Tongue (tissue), 1 donor: ENCODE measurements at regions not wholly inside any gene's neighbourhood (a gene's known extent, or its start where the extent isn't known, plus 50 kb on each side); places are given as distances from the start of the nearest gene placed in this dataset.

Source experiments
- DNase-seq: peaks from one replicate; pipeline ENCODE4 v3.0.0-alpha.2; 2015

DNA sequence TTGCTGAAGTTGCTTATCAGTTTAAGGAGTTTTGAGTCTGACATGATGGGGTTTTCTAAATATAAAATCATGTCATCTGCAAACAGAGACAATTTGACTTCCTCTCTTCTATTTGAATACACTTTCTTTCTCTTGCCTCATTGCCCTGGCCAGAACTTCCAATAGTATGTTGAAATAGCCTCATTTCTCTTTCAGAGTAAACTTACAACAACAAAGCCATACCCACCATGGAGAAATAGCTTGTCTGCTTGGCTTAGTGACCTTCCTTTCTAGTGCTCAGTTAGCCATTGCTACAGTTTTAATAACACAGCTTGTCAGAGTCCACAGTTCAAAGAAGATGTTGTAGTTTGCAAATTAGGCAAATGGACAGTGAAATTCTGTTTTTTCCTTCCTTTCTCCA, 228.0 kb downstream of the ETAA1 start:
- DNase-seq = no peak

DNA sequence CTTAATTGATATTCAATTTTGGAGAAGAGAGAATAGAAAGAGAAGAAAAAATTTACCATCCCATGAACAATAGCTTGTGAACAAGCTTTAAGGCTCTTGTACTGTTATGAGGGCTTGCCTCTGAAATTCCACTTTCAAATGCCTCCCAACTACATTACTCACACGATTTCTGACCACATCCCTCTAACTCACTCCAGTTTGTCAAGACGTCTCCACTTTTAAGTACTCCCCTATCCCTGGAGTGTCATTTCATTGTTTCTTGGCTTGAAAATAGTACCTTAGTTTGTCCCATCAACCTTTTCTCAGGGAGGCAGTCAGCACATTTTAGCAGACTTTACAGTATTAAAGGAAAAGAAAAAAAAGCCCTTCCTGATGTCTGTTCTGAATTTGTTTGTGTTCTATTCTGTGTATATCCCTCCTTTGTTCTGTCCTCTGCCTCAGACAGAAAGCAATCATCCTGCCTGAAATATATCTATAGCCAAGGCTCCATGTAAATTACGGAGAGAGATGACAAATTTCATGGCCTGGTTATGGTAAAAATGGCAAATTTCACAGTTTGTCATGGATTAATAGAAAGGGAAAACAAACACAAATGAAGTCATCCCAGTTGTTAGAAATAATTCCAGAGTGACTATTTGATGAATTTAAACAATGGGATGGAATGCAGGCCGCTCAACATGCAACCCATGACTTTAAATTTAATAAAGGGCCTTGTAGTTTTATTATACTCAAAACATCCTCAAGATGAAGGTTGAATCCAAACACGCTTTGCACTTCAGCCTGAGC, 228.8 kb downstream of the ETAA1 start:
- DNase-seq = peak; percentile 69

- DNase-seq = no peak
Observed at GRCh38 chr2:67626656-67627055, 229.5 kb downstream of the ETAA1 start.

GRCh38 chr2:67627456-67628207, 230.5 kb downstream of the ETAA1 start:
- peak; percentile 32 for DNase-seq

- no peak for DNase-seq
Observed at GRCh38 chr2:67628892-67629291, 231.8 kb downstream of the ETAA1 start.

DNA sequence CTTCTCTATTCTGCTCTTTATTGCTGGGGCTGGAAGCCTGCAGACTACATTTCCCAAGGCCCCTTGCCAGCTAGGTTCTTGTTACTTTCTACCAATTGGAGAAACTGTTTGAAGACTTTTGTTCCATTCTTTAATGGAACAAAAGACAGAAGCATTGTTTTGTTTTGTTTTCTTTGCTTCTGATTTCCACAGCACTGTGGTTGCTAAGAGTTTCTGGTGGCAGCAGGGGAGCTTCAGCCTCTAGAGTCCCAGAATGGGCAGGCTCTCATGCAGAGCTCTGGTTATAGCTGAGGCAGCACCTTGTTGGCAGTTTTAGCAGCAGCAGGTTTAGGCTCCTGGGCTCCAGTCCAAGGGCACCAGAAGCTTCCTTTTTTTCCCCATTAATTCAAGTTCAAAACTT, 234.3 kb downstream of the ETAA1 start:
- DNase-seq = no peak

- DNase-seq = no peak
Observed at GRCh38 chr2:67633212-67633856, 236.2 kb downstream of the ETAA1 start.

DNA sequence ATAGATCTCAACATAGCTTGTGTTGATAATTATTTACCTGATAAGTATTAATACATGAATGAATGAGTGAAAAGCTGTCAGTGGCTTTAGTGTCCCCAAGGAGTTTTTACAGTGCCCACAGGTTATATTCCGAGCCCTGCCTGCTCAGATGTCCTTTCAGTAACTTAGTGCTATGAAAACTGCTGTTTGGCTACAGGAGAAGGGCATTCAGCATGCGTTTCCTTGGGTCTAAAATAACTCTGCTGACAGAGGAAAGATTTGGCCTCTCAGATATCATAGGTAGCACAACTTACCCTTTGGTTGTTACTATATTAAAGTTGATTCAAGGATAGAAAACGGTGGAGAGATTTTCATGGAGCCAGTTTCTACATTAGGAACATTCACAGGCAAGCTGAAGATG, 241.0 kb downstream of the ETAA1 start:
- no peak for DNase-seq

DNA sequence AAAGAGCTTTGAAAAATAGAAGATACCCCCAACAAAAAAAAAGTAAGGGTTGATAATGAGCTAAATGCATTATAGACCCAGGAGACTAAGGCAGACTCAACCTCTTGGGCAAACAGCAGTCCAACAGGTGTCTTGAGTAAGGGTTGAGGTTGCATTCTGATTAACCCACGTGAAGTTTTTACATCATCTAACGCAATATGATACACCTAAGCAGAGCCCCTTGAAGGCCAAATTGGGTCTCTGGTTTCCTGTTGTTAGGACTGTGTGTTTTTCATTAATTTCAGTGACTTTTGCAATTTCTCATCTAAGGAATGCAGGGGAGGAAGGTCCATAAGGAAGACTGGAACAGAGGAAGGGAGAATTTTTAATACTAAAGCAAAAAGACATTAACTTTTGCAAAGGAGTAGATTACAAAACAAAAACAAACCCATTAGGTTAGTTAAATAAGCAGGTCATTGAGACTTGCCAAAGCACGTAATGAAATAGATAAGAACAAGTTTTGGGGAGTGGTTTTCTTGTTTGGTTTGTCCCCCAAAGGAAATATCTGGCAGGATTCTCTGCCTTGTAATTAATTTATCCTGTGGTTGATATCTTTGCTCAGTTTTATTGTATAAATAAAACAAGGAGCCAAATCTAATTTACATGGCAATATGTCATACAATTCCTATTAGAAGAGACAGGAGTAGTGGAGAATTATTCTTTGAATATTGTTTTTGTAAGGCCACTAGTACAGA, 244.3 kb downstream of the ETAA1 start:
- DNase-seq = no peak

GRCh38 chr2:67642046-67642382, 244.9 kb downstream of the ETAA1 start:
- no peak for DNase-seq

- DNase-seq = no peak
Observed at GRCh38 chr2:67642961-67643360, 245.8 kb downstream of the ETAA1 start.

GRCh38 chr2:67645280-67646138, 248.4 kb downstream of the ETAA1 start:
- no peak for DNase-seq

- DNase-seq = no peak
Observed at GRCh38 chr2:67646714-67647333, 249.7 kb downstream of the ETAA1 start.

- peak; percentile 93 for DNase-seq
Observed at GRCh38 chr2:67649331-67650261, 252.5 kb downstream of the ETAA1 start.

DNA sequence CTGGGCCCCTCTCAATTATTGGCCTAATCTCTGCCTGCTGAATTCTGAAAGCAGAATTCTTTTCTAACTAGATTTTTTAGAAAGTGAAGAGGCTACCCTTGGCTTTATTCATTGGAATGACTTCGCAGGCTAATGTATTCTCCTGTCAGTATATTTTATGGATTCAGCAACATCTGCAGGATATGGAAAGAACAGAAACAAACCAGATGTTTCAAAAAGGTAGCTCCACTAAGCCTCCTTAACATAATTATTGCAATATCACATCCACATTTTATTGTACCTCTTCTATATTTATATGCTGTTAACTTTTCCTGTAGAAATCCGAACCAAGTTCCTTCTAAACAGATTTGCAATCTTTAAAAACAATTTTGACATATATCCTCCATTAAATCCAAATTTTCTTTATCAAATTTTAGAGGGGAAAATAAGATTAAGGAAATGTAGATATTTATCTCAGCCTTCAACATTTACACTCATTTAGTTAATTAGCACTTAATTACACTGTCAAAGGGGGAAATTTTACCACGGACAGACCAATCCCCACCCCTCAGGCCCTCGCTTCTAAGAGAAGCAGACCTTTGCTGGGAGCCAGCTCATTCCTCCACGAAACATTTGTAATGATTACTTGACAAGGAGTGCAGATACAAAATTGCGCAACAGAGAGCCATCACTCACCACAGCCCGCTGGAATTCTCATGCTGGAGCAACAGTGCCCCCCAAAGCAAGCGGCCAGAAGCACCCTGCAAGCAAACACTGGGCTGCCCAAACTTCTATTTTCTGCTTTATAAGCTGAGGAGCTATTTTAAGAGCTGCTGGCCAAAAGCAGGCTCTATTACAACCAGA, 253.4 kb downstream of the ETAA1 start:
- DNase-seq = peak; percentile 94

- peak; percentile 32 for DNase-seq
Observed at GRCh38 chr2:67651565-67651964, 254.4 kb downstream of the ETAA1 start.

- no peak for DNase-seq
Observed at GRCh38 chr2:67652679-67653078, 255.5 kb downstream of the ETAA1 start.

DNA sequence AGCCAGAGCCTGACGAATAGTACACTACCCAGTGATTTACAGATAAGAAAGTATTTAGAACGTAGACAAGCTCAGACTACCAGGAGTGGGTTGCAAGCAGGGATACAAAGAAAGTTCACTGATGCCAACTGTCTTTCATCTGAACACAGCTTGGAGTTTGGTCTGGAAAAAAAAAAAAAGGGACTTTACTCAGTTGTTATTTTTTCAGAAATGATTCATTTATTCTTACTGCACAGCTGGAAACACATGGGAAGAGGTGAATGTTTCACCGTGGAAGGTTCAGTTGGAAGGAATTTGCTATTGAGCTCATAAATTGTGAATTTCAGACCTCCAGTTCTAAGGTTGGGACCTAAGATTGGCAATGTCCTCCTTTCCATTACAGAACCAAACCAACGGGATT, 259.7 kb downstream of the ETAA1 start:
- DNase-seq = no peak

GRCh38 chr2:67658820-67659219, 261.7 kb downstream of the ETAA1 start:
- DNase-seq = no peak
